GM13976 (cell line): ENCODE measurements at regions not wholly inside any gene's neighbourhood (a gene's known extent, or its start where the extent isn't known, plus 50 kb on each side); places are given as distances from the start of the nearest gene placed in this dataset.

Experiments used
- DNase-seq: peaks from one replicate; pipeline ENCODE4 v3.0.0; 2012; ENCODE audit warnings: low spot score
- in situ Hi-C: fragments of 300-500 bp; cut with MboI; formaldehyde crosslinking; loops from one replicate; pipeline ENCODE4 v1.12.0; 2022; ENCODE audit warnings: low sequenced_read_pairs, mixed read lengths, inconsistent platforms; ENCODE audit not compliant: unreplicated experiment
- TF ChIP-seq, protein P1 (sequence below): IDR thresholded peaks from 2 replicates; pipeline ENCODE4 v1.5.1; 2012; ENCODE audit warnings: borderline replicate concordance, mild to moderate bottlenecking; ENCODE audit not compliant: insufficient read depth; ENCODE audit errors: extremely low read depth, missing control alignments, control extremely low read depth

- TF ChIP-seq, protein P1, sequence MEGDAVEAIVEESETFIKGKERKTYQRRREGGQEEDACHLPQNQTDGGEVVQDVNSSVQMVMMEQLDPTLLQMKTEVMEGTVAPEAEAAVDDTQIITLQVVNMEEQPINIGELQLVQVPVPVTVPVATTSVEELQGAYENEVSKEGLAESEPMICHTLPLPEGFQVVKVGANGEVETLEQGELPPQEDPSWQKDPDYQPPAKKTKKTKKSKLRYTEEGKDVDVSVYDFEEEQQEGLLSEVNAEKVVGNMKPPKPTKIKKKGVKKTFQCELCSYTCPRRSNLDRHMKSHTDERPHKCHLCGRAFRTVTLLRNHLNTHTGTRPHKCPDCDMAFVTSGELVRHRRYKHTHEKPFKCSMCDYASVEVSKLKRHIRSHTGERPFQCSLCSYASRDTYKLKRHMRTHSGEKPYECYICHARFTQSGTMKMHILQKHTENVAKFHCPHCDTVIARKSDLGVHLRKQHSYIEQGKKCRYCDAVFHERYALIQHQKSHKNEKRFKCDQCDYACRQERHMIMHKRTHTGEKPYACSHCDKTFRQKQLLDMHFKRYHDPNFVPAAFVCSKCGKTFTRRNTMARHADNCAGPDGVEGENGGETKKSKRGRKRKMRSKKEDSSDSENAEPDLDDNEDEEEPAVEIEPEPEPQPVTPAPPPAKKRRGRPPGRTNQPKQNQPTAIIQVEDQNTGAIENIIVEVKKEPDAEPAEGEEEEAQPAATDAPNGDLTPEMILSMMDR: no peak
- in situ Hi-C loops: no loop called here
- no peak for DNase-seq
Observed at GRCh38 chr10:88076027-88076880, 212.8 kb downstream of the PTEN start.

DNA sequence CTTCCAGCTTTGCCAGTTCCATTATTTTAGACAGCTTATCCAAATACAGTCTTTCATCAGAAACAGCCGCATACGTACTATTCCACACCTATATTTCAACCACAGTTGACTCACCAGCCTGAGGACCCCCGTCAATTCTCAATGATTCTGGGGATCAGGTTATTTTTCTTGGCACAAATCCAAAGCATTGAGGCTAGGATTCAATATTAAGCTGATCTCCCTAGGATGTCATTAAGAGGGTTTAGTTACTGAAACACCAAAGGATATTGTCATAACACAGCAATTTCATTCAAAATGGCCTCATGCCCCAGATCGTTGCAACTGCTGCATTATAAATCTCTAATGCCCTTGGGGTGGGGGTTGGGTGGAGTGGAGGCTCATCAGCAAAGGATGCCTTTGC, 214.6 kb downstream of the PTEN start:
- TF ChIP-seq, protein P1: no peak
- in situ Hi-C loops: no loop called here
- no peak for DNase-seq

GRCh38 chr10:88080213-88080612, 216.8 kb downstream of the PTEN start:
- in situ Hi-C loops: no loop called here
- no peak for DNase-seq

DNA sequence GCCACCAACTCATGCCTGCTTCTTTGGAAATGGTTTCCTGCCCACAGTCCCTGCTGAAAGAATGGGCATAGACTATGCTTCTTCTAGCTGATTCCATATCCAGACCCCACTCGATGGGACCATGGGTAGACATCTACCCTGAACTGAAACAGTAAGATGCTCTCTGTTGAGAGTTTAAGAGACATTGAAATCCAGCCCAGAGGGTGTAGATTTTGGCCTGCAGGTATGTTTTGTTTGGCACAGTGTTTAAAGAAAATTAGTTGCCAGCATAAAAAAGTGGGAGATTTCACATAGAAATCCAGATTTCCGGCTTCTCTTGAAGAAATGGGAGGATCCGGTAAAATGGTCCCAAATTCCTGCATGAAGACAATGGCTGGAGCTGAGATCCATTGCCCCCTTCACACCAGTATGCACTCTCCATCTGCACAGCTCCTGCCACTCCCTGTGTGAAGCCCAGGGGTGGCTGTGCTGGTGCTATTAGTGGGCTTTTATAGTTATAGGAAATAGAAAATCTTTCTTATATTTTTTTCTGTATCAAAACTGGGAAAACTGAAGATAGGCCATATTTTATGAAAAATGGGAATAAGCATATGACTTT, 218.1 kb downstream of the PTEN start:
- in situ Hi-C loops: no loop called here
- TF ChIP-seq, protein P1: no peak
- DNase-seq: no peak

More at GRCh38 chr10:88080213-88080612, 216.8 kb downstream of the PTEN start:
- TF ChIP-seq, protein P1: no peak

GRCh38 chr10:88082391-88082790, 219.0 kb downstream of the PTEN start:
- TF ChIP-seq, protein P1: no peak
- in situ Hi-C loops: no loop called here
- no peak for DNase-seq

DNA sequence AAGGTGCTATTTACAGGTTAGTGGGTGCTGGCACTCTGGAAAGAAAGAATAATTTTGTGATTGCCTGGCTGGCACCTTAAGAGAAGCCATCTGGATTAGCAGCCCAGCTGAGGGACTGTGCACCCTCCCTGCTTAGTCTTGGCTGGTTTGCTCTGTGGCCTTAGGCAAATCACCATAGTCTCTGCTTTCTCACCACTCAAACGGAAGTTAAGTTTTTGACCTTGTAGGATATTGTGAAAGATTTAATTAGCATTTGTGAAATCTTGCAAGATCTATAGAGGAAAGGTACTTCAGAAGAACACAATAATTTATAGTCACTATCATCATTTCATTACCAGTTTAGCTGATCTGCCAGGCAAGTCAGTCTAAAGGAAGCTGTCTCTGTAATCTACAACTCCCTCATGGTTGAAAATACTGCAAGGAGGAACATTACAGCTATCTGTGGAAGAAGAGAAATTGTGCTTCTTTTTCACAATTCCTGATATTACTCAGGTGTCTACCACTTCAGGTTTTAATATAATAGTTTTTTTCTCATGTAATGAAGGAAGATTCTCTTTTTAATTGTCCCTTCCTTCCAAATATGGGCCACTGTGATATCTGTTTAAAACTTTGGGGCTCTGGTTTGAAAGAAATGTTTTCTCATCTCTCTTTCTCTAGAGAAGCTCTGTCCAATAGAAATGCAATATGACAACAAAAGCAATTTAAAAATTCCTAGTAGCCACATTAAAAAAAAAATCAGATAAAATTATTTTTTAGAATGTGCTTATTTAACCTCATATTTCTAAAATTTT, 219.6 kb downstream of the PTEN start:
- TF ChIP-seq, protein P1: no peak
- in situ Hi-C loops: no loop called here
- no peak for DNase-seq
